ENCODE measurements at regions not wholly inside any gene's neighbourhood (a gene's known extent, or its start where the extent isn't known, plus 50 kb on each side); places are given as distances from the start of the nearest gene placed in this dataset.
"Not testable (repeated sequence)": the region's sequence is repeated elsewhere in the genome, so short reads cannot be mapped to it uniquely, and the experiment has no call there.

GRCh38 chr1:38186566-38186965 is 140.0 kb upstream of the POU3F1 start:
- H4K20me1 ChIP-seq: no peaks in the 10 kb centered on the region
- no peak overlapping the region for H3K4me2 ChIP-seq
- H3K27me3 ChIP-seq: no peaks in the 10 kb centered on the region
- no peak overlapping the region for H3K27ac ChIP-seq
- H3K36me3 ChIP-seq: no peaks in the 10 kb centered on the region
- H3K9me3 ChIP-seq: no peaks in the 10 kb centered on the region
- no peak for TF ChIP-seq Cebpa-rat (IDR thresholded peaks at IDR 0.05)
- H3K9ac ChIP-seq: no peak overlapping the region
- H3K4me3 ChIP-seq: no peak overlapping the region
- H3K4me1 ChIP-seq: peaks cover 15% of the 10 kb centered on the region

- no peaks in the 10 kb centered on the region for H3K27me3 ChIP-seq
- no peaks in the 10 kb centered on the region for H4K20me1 ChIP-seq
- peaks cover 8% of the 10 kb centered on the region for H3K4me1 ChIP-seq
- H3K4me2 ChIP-seq: no peak overlapping the region
- H3K27ac ChIP-seq: no peak overlapping the region
- H3K9ac ChIP-seq: no peak overlapping the region
- H3K4me3 ChIP-seq: no peak overlapping the region
- H3K36me3 ChIP-seq: no peaks in the 10 kb centered on the region
- TF ChIP-seq Cebpa-rat (IDR thresholded peaks at IDR 0.05): no peak
- peaks cover 5% of the 10 kb centered on the region for H3K9me3 ChIP-seq
Measured at GRCh38 chr1:38185913-38186312, 139.3 kb upstream of the POU3F1 start.

- H3K9me3 ChIP-seq: peaks cover 10% of the 10 kb centered on the region
- no peaks in the 10 kb centered on the region for H3K36me3 ChIP-seq
- no peak overlapping the region for H3K9ac ChIP-seq
- H3K4me3 ChIP-seq: no peak overlapping the region
- H4K20me1 ChIP-seq: no peaks in the 10 kb centered on the region
- TF ChIP-seq Cebpa-rat (IDR thresholded peaks at IDR 0.05): no peak
- H3K4me1 ChIP-seq: no peaks in the 10 kb centered on the region
- no peak overlapping the region for H3K4me2 ChIP-seq
- no peaks in the 10 kb centered on the region for H3K27me3 ChIP-seq
- no peak overlapping the region for H3K27ac ChIP-seq
Measured at GRCh38 chr1:38183747-38184146, 137.2 kb upstream of the POU3F1 start.

GRCh38 chr1:38183096-38183495 is 136.5 kb upstream of the POU3F1 start:
- H3K4me2 ChIP-seq: no peak overlapping the region
- no peak overlapping the region for H3K9ac ChIP-seq
- H3K27me3 ChIP-seq: no peaks in the 10 kb centered on the region
- H3K4me3 ChIP-seq: no peak overlapping the region
- H3K36me3 ChIP-seq: no peaks in the 10 kb centered on the region
- no peaks in the 10 kb centered on the region for H4K20me1 ChIP-seq
- peaks cover 10% of the 10 kb centered on the region for H3K9me3 ChIP-seq
- TF ChIP-seq Cebpa-rat (IDR thresholded peaks at IDR 0.05): no peak
- no peak overlapping the region for H3K27ac ChIP-seq
- H3K4me1 ChIP-seq: no peaks in the 10 kb centered on the region

- H3K9me3 ChIP-seq: peaks cover 10% of the 10 kb centered on the region
- H3K9ac ChIP-seq, H3K4me3 ChIP-seq, H4K20me1 ChIP-seq, H3K27me3 ChIP-seq, H3K4me1 ChIP-seq, H3K36me3 ChIP-seq, H3K27ac ChIP-seq, H3K4me2 ChIP-seq: not testable (repeated sequence)
Measured at GRCh38 chr1:38180388-38180787, 133.8 kb upstream of the POU3F1 start.

GRCh38 chr1:38179483-38179882 is 132.9 kb upstream of the POU3F1 start:
- no peaks in the 10 kb centered on the region for H3K36me3 ChIP-seq
- no peak overlapping the region for H3K4me2 ChIP-seq
- no peaks in the 10 kb centered on the region for H3K4me1 ChIP-seq
- H3K9me3 ChIP-seq: peaks cover 10% of the 10 kb centered on the region
- H3K4me3 ChIP-seq: no peak overlapping the region
- H3K27me3 ChIP-seq: no peaks in the 10 kb centered on the region
- H3K27ac ChIP-seq: no peak overlapping the region
- no peaks in the 10 kb centered on the region for H4K20me1 ChIP-seq
- no peak for TF ChIP-seq Cebpa-rat (IDR thresholded peaks at IDR 0.05)
- no peak overlapping the region for H3K9ac ChIP-seq

GRCh38 chr1:38178216-38178615 is 131.6 kb upstream of the POU3F1 start:
- no peak overlapping the region for H3K9ac ChIP-seq
- H3K27me3 ChIP-seq: no peaks in the 10 kb centered on the region
- no peaks in the 10 kb centered on the region for H3K36me3 ChIP-seq
- H3K9me3 ChIP-seq: peaks cover 10% of the 10 kb centered on the region
- no peak overlapping the region for H3K27ac ChIP-seq
- no peak for TF ChIP-seq Cebpa-rat (IDR thresholded peaks at IDR 0.05)
- no peak overlapping the region for H3K4me3 ChIP-seq
- H3K4me2 ChIP-seq: no peak overlapping the region
- no peaks in the 10 kb centered on the region; the same call in 1 of the 2 replicates for H3K4me1 ChIP-seq
- H4K20me1 ChIP-seq: no peaks in the 10 kb centered on the region

GRCh38 chr1:38175121-38175520 is 128.5 kb upstream of the POU3F1 start:
- Histone ChIP-seq H3K36me3 (no peaks in the 10 kb centered on the region), H4K20me1 (no peaks in the 10 kb centered on the region), H3K4me3 (no peak overlapping the region), H3K9me3 (no peaks in the 10 kb centered on the region; the same call in 1 of the 2 replicates), H3K27me3 (no peaks in the 10 kb centered on the region), H3K9ac (no peak overlapping the region), H3K27ac (no peak overlapping the region), H3K4me2 (no peak overlapping the region), H3K4me1 (peaks cover 5% of the 10 kb centered on the region)
- TF ChIP-seq Cebpa-rat (IDR thresholded peaks at IDR 0.05): no peak

- H4K20me1 ChIP-seq: no peaks in the 10 kb centered on the region
- no peak overlapping the region for H3K9ac ChIP-seq
- H3K27ac ChIP-seq: no peak overlapping the region
- TF ChIP-seq Cebpa-rat (IDR thresholded peaks at IDR 0.05): no peak
- H3K4me3 ChIP-seq: no peak overlapping the region
- no peaks in the 10 kb centered on the region for H3K27me3 ChIP-seq
- H3K4me1 ChIP-seq: peaks cover 5% of the 10 kb centered on the region
- no peak overlapping the region for H3K4me2 ChIP-seq
- no peaks in the 10 kb centered on the region for H3K9me3 ChIP-seq
- no peaks in the 10 kb centered on the region for H3K36me3 ChIP-seq
Measured at GRCh38 chr1:38173848-38174247, 127.3 kb upstream of the POU3F1 start.

GRCh38 chr1:38173157-38173831 is 126.7 kb upstream of the POU3F1 start:
- Histone ChIP-seq H3K9ac (no peak overlapping the region), H3K4me3 (no peak overlapping the region), H3K4me2 (no peak overlapping the region), H3K9me3 (no peaks in the 10 kb centered on the region), H4K20me1 (no peaks in the 10 kb centered on the region), H3K27ac (no peak overlapping the region), H3K36me3 (no peaks in the 10 kb centered on the region), H3K4me1 (peaks cover 5% of the 10 kb centered on the region), H3K27me3 (no peaks in the 10 kb centered on the region)
- no peak for TF ChIP-seq Cebpa-rat (IDR thresholded peaks at IDR 0.05)

GRCh38 chr1:38169121-38169520 is 122.5 kb upstream of the POU3F1 start:
- Histone ChIP-seq H4K20me1 (no peaks in the 10 kb centered on the region), H3K9ac (no peak overlapping the region), H3K4me2 (no peak overlapping the region), H3K4me1 (peaks cover 5% of the 10 kb centered on the region), H3K36me3 (no peaks in the 10 kb centered on the region), H3K27ac (no peak overlapping the region), H3K4me3 (no peak overlapping the region), H3K27me3 (no peaks in the 10 kb centered on the region), H3K9me3 (no peaks in the 10 kb centered on the region)
- no peak for TF ChIP-seq Cebpa-rat (IDR thresholded peaks at IDR 0.05)

Measured in BLaER1 (cell line).